ENCODE measurements at regions not wholly inside any gene's neighbourhood (a gene's known extent, or its start where the extent isn't known, plus 50 kb on each side); places are given as distances from the start of the nearest gene placed in this dataset.

GRCh38 chr16:13393816-13394215 is 492.4 kb downstream of the SHISA9 start:
- WGBS (ENCODE audit: insufficient coverage, low coverage, missing lambda C conversion rate), result 0% methylated on average over 7 of the region's 7 CpGs
- intact Hi-C loops (cut with micrococcal nuclease) (no loop called here), in situ Hi-C loops (cut with MboI) (no loop called here)
- Histone ChIP-seq H3K9ac (ENCODE audit: insufficient read depth in 1 of 2, low read depth in 2 of 2, low read length in 2 of 2) (no peak overlapping the region), H3K9me1 (ENCODE audit: control insufficient read depth, insufficient read depth, low read length) (no peaks in the 10 kb centered on the region), H3K4me3 (no peak overlapping the region), H3K4me1 (replicated peaks in 1 of 2; ENCODE audit: control insufficient read depth in 2 of 2, insufficient read depth in 2 of 2, low read length in 2 of 2) (no peaks in the 10 kb centered on the region), H4K20me1 (replicated peaks; ENCODE audit: control insufficient read depth, insufficient read depth, low read length) (no peaks in the 10 kb centered on the region), H3K4me2 (ENCODE audit: insufficient read depth, low read length) (no peak overlapping the region), H3K27ac (ENCODE audit: extremely low read depth, low read depth, low read length) (no peak overlapping the region), H3K36me3 (ENCODE audit: control insufficient read depth, insufficient read depth, low read length) (no peaks in the 10 kb centered on the region), H2AFZ (ENCODE audit: low read depth, low read length) (no peak overlapping the region), H3K79me2 (ENCODE audit: control insufficient read depth, insufficient read depth, low read length) (no peaks in the 10 kb centered on the region), H3K27me3 (ENCODE audit: control insufficient read depth in 2 of 2, insufficient read depth in 2 of 2, low read length in 2 of 2) (no peaks in the 10 kb centered on the region), H3K9me3 (replicated peaks; ENCODE audit: control insufficient read depth, insufficient read depth, low read depth, low read length) (no peaks in the 10 kb centered on the region)
- no peak for DNase-seq (ENCODE audit: extremely low read depth in 1 of 4, low spot score in 3 of 4)
- no peak for FAIRE-seq
- POLR2A ChIA-PET, result no interaction called here
- TF ChIP-seq BRF2 (IDR thresholded peaks at IDR 0.05; ENCODE audit: borderline replicate concordance, insufficient read depth, insufficient read length) (no peak), SOX6 (IDR thresholded peaks at IDR 0.05) (no peak), JUND (IDR thresholded peaks at IDR 0.05; ENCODE audit: borderline replicate concordance, low read depth, low read length) (no peak), JUND (tag; IDR thresholded peaks at IDR 0.05; ENCODE audit: borderline replicate concordance, low read depth, low read length) (no peak), TCF3 (CRISPR knock-in tag; IDR thresholded peaks at IDR 0.05) (no peak), ZNF175 (CRISPR knock-in tag; IDR thresholded peaks at IDR 0.05; ENCODE audit: low read depth) (no peak), NR4A1 (CRISPR knock-in tag; IDR thresholded peaks at IDR 0.05) (no peak), NR4A1 (tag; IDR thresholded peaks at IDR 0.05) (no peak), ZNF224 (CRISPR knock-in tag; IDR thresholded peaks at IDR 0.05) (no peak), KDM1A (IDR thresholded peaks at IDR 0.05) (no peak), NKRF (IDR thresholded peaks at IDR 0.05; ENCODE audit: borderline replicate concordance) (no peak), COPS2 (conservative IDR thresholded peaks at IDR 0.05) (no peak), ZNF253 (CRISPR knock-in tag; conservative IDR thresholded peaks at IDR 0.05) (no peak)
- no peak for ATAC-seq
- CTCF ChIA-PET (ENCODE audit: low intra/inter-chr PET ratio), result no interaction called here
- no TSS peak for BruUV-seq (replicated peaks)
